ENCODE measurements at regions not wholly inside any gene's neighbourhood (a gene's known extent, or its start where the extent isn't known, plus 50 kb on each side); places are given as distances from the start of the nearest gene placed in this dataset.

- no peaks in the 10 kb centered on the region for H3K4me1 ChIP-seq
- no peaks in the 10 kb centered on the region for H3K27me3 ChIP-seq
- no peak for DNase-seq (ENCODE audit: low spot score in 2 of 2)
- H3K9me3 ChIP-seq = no peaks in the 10 kb centered on the region
- no peak overlapping the region for H3K4me3 ChIP-seq
- H3K36me3 ChIP-seq = no peaks in the 10 kb centered on the region
- 69 to 87% methylated on average over 5 of the region's 5 CpGs for WGBS, 2 donors
- H3K27ac ChIP-seq = no peak overlapping the region
- TF ChIP-seq, protein P1, sequence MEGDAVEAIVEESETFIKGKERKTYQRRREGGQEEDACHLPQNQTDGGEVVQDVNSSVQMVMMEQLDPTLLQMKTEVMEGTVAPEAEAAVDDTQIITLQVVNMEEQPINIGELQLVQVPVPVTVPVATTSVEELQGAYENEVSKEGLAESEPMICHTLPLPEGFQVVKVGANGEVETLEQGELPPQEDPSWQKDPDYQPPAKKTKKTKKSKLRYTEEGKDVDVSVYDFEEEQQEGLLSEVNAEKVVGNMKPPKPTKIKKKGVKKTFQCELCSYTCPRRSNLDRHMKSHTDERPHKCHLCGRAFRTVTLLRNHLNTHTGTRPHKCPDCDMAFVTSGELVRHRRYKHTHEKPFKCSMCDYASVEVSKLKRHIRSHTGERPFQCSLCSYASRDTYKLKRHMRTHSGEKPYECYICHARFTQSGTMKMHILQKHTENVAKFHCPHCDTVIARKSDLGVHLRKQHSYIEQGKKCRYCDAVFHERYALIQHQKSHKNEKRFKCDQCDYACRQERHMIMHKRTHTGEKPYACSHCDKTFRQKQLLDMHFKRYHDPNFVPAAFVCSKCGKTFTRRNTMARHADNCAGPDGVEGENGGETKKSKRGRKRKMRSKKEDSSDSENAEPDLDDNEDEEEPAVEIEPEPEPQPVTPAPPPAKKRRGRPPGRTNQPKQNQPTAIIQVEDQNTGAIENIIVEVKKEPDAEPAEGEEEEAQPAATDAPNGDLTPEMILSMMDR (IDR thresholded peaks at IDR 0.05) = no peak
- TF ChIP-seq POLR2A (IDR thresholded peaks at IDR 0.05) (no peak), EP300 (IDR thresholded peaks at IDR 0.05) (no peak)
Observed at GRCh38 chr3:67791620-67792019, 137.2 kb upstream of the SUCLG2 start.

- H3K27ac ChIP-seq = no peak overlapping the region
- no peak overlapping the region for H3K4me3 ChIP-seq
- H3K9me3 ChIP-seq = peaks cover 0 to 6% (median 0%) of the 10 kb centered on the region in 4 donors
- no peaks in the 10 kb centered on the region for H3K4me1 ChIP-seq
- DNase-seq (ENCODE audit: low spot score in 2 of 2) = peak in 1 of 2 donors; percentile 33
- H3K27me3 ChIP-seq = no peaks in the 10 kb centered on the region
- H3K36me3 ChIP-seq = no peaks in the 10 kb centered on the region
- TF ChIP-seq, protein P1 (IDR thresholded peaks at IDR 0.05) = peak; percentile 24 to 36 (median 34)
- TF ChIP-seq POLR2A (IDR thresholded peaks at IDR 0.05) = no peak
- 35 to 36% methylated on average over 2 of the region's 2 CpGs for WGBS, 2 donors
Observed at GRCh38 chr3:67790043-67790442, 135.6 kb upstream of the SUCLG2 start.

DNA sequence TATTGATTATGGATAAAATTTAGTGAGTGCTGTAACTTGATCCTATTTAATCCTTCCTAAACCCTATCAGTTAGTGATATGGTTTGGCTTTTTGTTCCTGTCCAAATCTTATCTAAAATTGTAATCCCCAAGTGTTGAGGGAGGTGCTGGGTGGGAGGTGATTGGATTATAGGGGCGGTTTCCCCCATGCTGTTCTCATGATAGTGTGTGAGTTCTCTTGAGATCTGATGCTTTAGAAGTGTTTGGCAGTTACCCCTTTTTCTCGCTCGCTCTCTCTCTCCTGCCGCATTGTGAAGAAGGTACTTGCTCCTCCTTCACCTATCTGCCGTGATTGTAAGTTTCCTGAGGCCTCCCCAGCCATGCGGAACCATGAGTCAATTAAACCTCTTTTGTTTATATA lies 134.0 kb upstream of the SUCLG2 start:
- Histone ChIP-seq H3K4me3 (no peak overlapping the region), H3K9me3 (peaks cover 0 to 11% (median 0%) of the 10 kb centered on the region in 4 donors), H3K4me1 (no peaks in the 10 kb centered on the region), H3K36me3 (no peaks in the 10 kb centered on the region), H3K27ac (no peak overlapping the region), H3K27me3 (no peaks in the 10 kb centered on the region)
- TF ChIP-seq POLR2A (IDR thresholded peaks at IDR 0.05) (no peak), EP300 (IDR thresholded peaks at IDR 0.05) (no peak)
- TF ChIP-seq, protein P1 (IDR thresholded peaks at IDR 0.05) = no peak
- 77 to 87% methylated on average over 6 of the region's 6 CpGs for WGBS, 2 donors
- no peak for DNase-seq (ENCODE audit: low spot score in 2 of 2)

GRCh38 chr3:67783281-67784250 lies 129.2 kb upstream of the SUCLG2 start:
- no peak for DNase-seq (ENCODE audit: low spot score in 2 of 2)
- Histone ChIP-seq H3K4me3 (no peak overlapping the region), H3K36me3 (no peaks in the 10 kb centered on the region), H3K4me1 (no peaks in the 10 kb centered on the region), H3K27ac (no peak overlapping the region), H3K9me3 (peaks cover 0 to 11% (median 0%) of the 10 kb centered on the region in 4 donors), H3K27me3 (no peaks in the 10 kb centered on the region)
- TF ChIP-seq EP300 (IDR thresholded peaks at IDR 0.05) (no peak), POLR2A (IDR thresholded peaks at IDR 0.05) (no peak)
- TF ChIP-seq, protein P1 (IDR thresholded peaks at IDR 0.05) = no peak
- WGBS, 2 donors = 22 to 24% methylated on average over 3 of the region's 3 CpGs

DNA sequence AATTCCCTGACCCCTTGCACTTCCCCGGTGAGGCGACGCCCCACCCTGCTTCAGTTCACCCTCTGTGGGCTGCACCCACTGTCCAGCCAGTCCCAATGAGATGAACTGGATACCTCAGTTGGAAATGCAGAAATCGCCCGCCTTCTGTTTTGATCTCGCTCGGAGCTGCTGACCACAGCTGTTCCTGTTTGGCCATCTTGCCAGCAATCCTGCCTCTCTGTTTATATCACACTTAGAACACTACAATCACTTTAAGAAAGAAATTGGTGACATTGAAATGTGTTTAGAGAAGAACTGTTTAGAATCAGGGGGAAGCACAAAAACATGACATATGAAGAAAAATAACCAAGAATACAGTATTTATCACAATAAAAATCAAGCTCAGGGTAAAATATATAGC lies 127.5 kb upstream of the SUCLG2 start:
- no peaks in the 10 kb centered on the region for H3K27me3 ChIP-seq
- H3K9me3 ChIP-seq = peaks cover 0 to 22% (median 0%) of the 10 kb centered on the region in 4 donors
- WGBS, 2 donors = 88 to 91% methylated on average over 7 of the region's 7 CpGs
- no peak overlapping the region for H3K4me3 ChIP-seq
- no peaks in the 10 kb centered on the region for H3K36me3 ChIP-seq
- no peaks in the 10 kb centered on the region for H3K4me1 ChIP-seq
- H3K27ac ChIP-seq = no peak overlapping the region
- TF ChIP-seq EP300 (IDR thresholded peaks at IDR 0.05) (no peak), POLR2A (IDR thresholded peaks at IDR 0.05) (no peak)
- TF ChIP-seq, protein P1 (IDR thresholded peaks at IDR 0.05) = no peak
- no peak for DNase-seq (ENCODE audit: low spot score in 2 of 2)

Measured in tibial nerve (tissue), 4 donors.